ENCODE measurements at regions not wholly inside any gene's neighbourhood (a gene's known extent, or its start where the extent isn't known, plus 50 kb on each side); places are given as distances from the start of the nearest gene placed in this dataset.

- TF ChIP-seq AFF1 (IDR thresholded peaks at IDR 0.05; ENCODE audit: low read depth in 1 of 2, partially characterized antibody in 2 of 2) (peak; percentile 5 to 73), GABPB1 (CRISPR knock-in tag; IDR thresholded peaks at IDR 0.05) (no peak), KHSRP (IDR thresholded peaks at IDR 0.05) (no peak), HOXB6 (CRISPR knock-in tag; IDR thresholded peaks at IDR 0.05; ENCODE audit: borderline replicate concordance) (no peak), ZNF354B (CRISPR knock-in tag; IDR thresholded peaks at IDR 0.05) (no peak), TFE3 (CRISPR knock-in tag; IDR thresholded peaks at IDR 0.05) (no peak), ZFP91 (CRISPR knock-in tag; IDR thresholded peaks at IDR 0.05) (no peak), SOX6 (IDR thresholded peaks at IDR 0.05) (peak; percentile 94), JUN (IDR thresholded peaks at IDR 0.05; ENCODE audit: borderline replicate concordance, low read depth, low read length) (peak; percentile 13; the same call in 1 of the 2 replicates), JUN (CRISPR knock-in tag; IDR thresholded peaks at IDR 0.05; ENCODE audit: borderline replicate concordance) (no peak), ZEB2 (IDR thresholded peaks at IDR 0.05) (peak; percentile 53; the same call in 1 of the 2 replicates), PBX2 (CRISPR knock-in tag; IDR thresholded peaks at IDR 0.05; ENCODE audit: low read depth) (no peak), PBX2 (tag; conservative IDR thresholded peaks at IDR 0.05; ENCODE audit: low read depth) (no peak), UBTF (IDR thresholded peaks at IDR 0.05; ENCODE audit: borderline replicate concordance in 1 of 2, low read depth in 2 of 2, low read length in 2 of 2) (no peak)
Observed at GRCh38 chr3:170778240-170779217, 91.5 kb downstream of the RPL22L1 start (continued).

Data from K562 (cell line).